ENCODE measurements at regions not wholly inside any gene's neighbourhood (a gene's known extent, or its start where the extent isn't known, plus 50 kb on each side); places are given as distances from the start of the nearest gene placed in this dataset.

GRCh38 chr1:191327868-191328267 lies 830.4 kb upstream of the RGS18 start:
- Mint-ChIP-seq H3K4me1 (no peaks in the 10 kb centered on the region), H3K4me3 (no peak overlapping the region), H3K27ac (no peak overlapping the region), H3K27me3 (no peaks in the 10 kb centered on the region), H3K36me3 (no peaks in the 10 kb centered on the region), H3K9me3 (no peaks in the 10 kb centered on the region)
- ATAC-seq: no peak

GRCh38 chr1:191343816-191344215 lies 814.4 kb upstream of the RGS18 start:
- peaks cover 4% of the 10 kb centered on the region for H3K9me3 Mint-ChIP-seq
- H3K4me3 Mint-ChIP-seq: no peak overlapping the region
- H3K4me1 Mint-ChIP-seq: no peaks in the 10 kb centered on the region
- ATAC-seq: no peak
- no peaks in the 10 kb centered on the region for H3K36me3 Mint-ChIP-seq
- H3K27me3 Mint-ChIP-seq: no peaks in the 10 kb centered on the region
- no peak overlapping the region for H3K27ac Mint-ChIP-seq

- Mint-ChIP-seq H3K4me3 (no peak overlapping the region), H3K4me1 (no peaks in the 10 kb centered on the region), H3K27me3 (no peaks in the 10 kb centered on the region), H3K27ac (no peak overlapping the region), H3K36me3 (no peaks in the 10 kb centered on the region), H3K9me3 (peaks cover 4% of the 10 kb centered on the region)
- ATAC-seq: no peak
These were observed 811.9 kb upstream of the RGS18 start for GRCh38 chr1:191346381-191346780.

- Mint-ChIP-seq H3K4me1 (no peaks in the 10 kb centered on the region), H3K27me3 (no peaks in the 10 kb centered on the region), H3K4me3 (no peak overlapping the region), H3K27ac (no peak overlapping the region), H3K36me3 (no peaks in the 10 kb centered on the region), H3K9me3 (peaks cover 4% of the 10 kb centered on the region)
- no peak for ATAC-seq
These were observed 809.9 kb upstream of the RGS18 start for GRCh38 chr1:191348328-191348727.

GRCh38 chr1:191350938-191351337 lies 807.3 kb upstream of the RGS18 start:
- no peak overlapping the region for H3K4me3 Mint-ChIP-seq
- no peaks in the 10 kb centered on the region for H3K36me3 Mint-ChIP-seq
- H3K27me3 Mint-ChIP-seq: no peaks in the 10 kb centered on the region
- no peaks in the 10 kb centered on the region for H3K4me1 Mint-ChIP-seq
- H3K9me3 Mint-ChIP-seq: no peaks in the 10 kb centered on the region
- ATAC-seq: no peak
- no peak overlapping the region for H3K27ac Mint-ChIP-seq

- H3K27ac Mint-ChIP-seq: no peak overlapping the region
These were observed 799.5 kb upstream of the RGS18 start for GRCh38 chr1:191358724-191359123.

GRCh38 chr1:191366686-191367085 lies 791.6 kb upstream of the RGS18 start:
- Mint-ChIP-seq H3K4me3 (no peak overlapping the region), H3K27me3 (no peaks in the 10 kb centered on the region), H3K9me3 (peaks cover 18% of the 10 kb centered on the region), H3K36me3 (no peaks in the 10 kb centered on the region), H3K4me1 (no peaks in the 10 kb centered on the region), H3K27ac (no peak overlapping the region)
- no peak for ATAC-seq

More at GRCh38 chr1:191358724-191359123, 799.5 kb upstream of the RGS18 start:
- Mint-ChIP-seq H3K4me1 (no peaks in the 10 kb centered on the region), H3K4me3 (no peak overlapping the region), H3K27me3 (no peaks in the 10 kb centered on the region), H3K9me3 (peaks cover 3% of the 10 kb centered on the region), H3K36me3 (no peaks in the 10 kb centered on the region)
- ATAC-seq: no peak

- no peak for ATAC-seq
- H3K4me3 Mint-ChIP-seq: no peak overlapping the region
- no peaks in the 10 kb centered on the region for H3K27me3 Mint-ChIP-seq
These were observed 789.2 kb upstream of the RGS18 start for GRCh38 chr1:191368891-191369654.

GRCh38 chr1:191371626-191372025 lies 786.6 kb upstream of the RGS18 start:
- no peak overlapping the region for H3K4me3 Mint-ChIP-seq
- no peak for ATAC-seq
- H3K27ac Mint-ChIP-seq: no peak overlapping the region
- no peaks in the 10 kb centered on the region for H3K36me3 Mint-ChIP-seq
- H3K9me3 Mint-ChIP-seq: peaks cover 32% of the 10 kb centered on the region
- H3K27me3 Mint-ChIP-seq: no peaks in the 10 kb centered on the region
- no peaks in the 10 kb centered on the region for H3K4me1 Mint-ChIP-seq

More at GRCh38 chr1:191368891-191369654, 789.2 kb upstream of the RGS18 start:
- no peak overlapping the region for H3K27ac Mint-ChIP-seq
- H3K4me1 Mint-ChIP-seq: no peaks in the 10 kb centered on the region
- no peaks in the 10 kb centered on the region for H3K36me3 Mint-ChIP-seq
- peaks cover 18% of the 10 kb centered on the region for H3K9me3 Mint-ChIP-seq

- no peaks in the 10 kb centered on the region for H3K4me1 Mint-ChIP-seq
- no peak overlapping the region for H3K27ac Mint-ChIP-seq
- H3K4me3 Mint-ChIP-seq: no peak overlapping the region
- no peaks in the 10 kb centered on the region for H3K36me3 Mint-ChIP-seq
- ATAC-seq: no peak
- peaks cover 8% of the 10 kb centered on the region for H3K9me3 Mint-ChIP-seq
- H3K27me3 Mint-ChIP-seq: no peaks in the 10 kb centered on the region
These were observed 770.0 kb upstream of the RGS18 start for GRCh38 chr1:191388283-191388682.

- no peaks in the 10 kb centered on the region for H3K36me3 Mint-ChIP-seq
- ATAC-seq: no peak
- H3K9me3 Mint-ChIP-seq: peaks cover 11% of the 10 kb centered on the region
- H3K27ac Mint-ChIP-seq: no peak overlapping the region
- no peaks in the 10 kb centered on the region for H3K4me1 Mint-ChIP-seq
- no peaks in the 10 kb centered on the region for H3K27me3 Mint-ChIP-seq
- no peak overlapping the region for H3K4me3 Mint-ChIP-seq
These were observed 761.6 kb upstream of the RGS18 start for GRCh38 chr1:191396622-191397021.

GRCh38 chr1:191398551-191398950 lies 759.7 kb upstream of the RGS18 start:
- Mint-ChIP-seq H3K36me3 (no peaks in the 10 kb centered on the region), H3K4me1 (no peaks in the 10 kb centered on the region)

GRCh38 chr1:191405417-191405816 lies 752.8 kb upstream of the RGS18 start:
- Mint-ChIP-seq H3K27ac (no peak overlapping the region), H3K36me3 (no peaks in the 10 kb centered on the region), H3K4me3 (no peak overlapping the region), H3K27me3 (no peaks in the 10 kb centered on the region), H3K9me3 (peaks cover 5% of the 10 kb centered on the region), H3K4me1 (no peaks in the 10 kb centered on the region)
- ATAC-seq: no peak

More at GRCh38 chr1:191398551-191398950, 759.7 kb upstream of the RGS18 start:
- H3K27me3 Mint-ChIP-seq: no peaks in the 10 kb centered on the region
- H3K9me3 Mint-ChIP-seq: peaks cover 11% of the 10 kb centered on the region
- H3K4me3 Mint-ChIP-seq: no peak overlapping the region
- H3K27ac Mint-ChIP-seq: no peak overlapping the region
- no peak for ATAC-seq

- H3K4me3 Mint-ChIP-seq: no peak overlapping the region
- no peak for ATAC-seq
- H3K4me1 Mint-ChIP-seq: no peaks in the 10 kb centered on the region
- no peak overlapping the region for H3K27ac Mint-ChIP-seq
- no peaks in the 10 kb centered on the region for H3K27me3 Mint-ChIP-seq
- peaks cover 3% of the 10 kb centered on the region for H3K9me3 Mint-ChIP-seq
- no peaks in the 10 kb centered on the region for H3K36me3 Mint-ChIP-seq
These were observed 743.2 kb upstream of the RGS18 start for GRCh38 chr1:191414981-191415640.

GRCh38 chr1:191419842-191420241 lies 738.4 kb upstream of the RGS18 start:
- no peaks in the 10 kb centered on the region for H3K36me3 Mint-ChIP-seq
- no peak for ATAC-seq
- H3K4me1 Mint-ChIP-seq: no peaks in the 10 kb centered on the region
- H3K27me3 Mint-ChIP-seq: no peaks in the 10 kb centered on the region
- H3K27ac Mint-ChIP-seq: no peak overlapping the region
- no peak overlapping the region for H3K4me3 Mint-ChIP-seq
- H3K9me3 Mint-ChIP-seq: no peaks in the 10 kb centered on the region

- Mint-ChIP-seq H3K9me3 (no peaks in the 10 kb centered on the region), H3K4me1 (no peaks in the 10 kb centered on the region), H3K27me3 (no peaks in the 10 kb centered on the region), H3K4me3 (no peak overlapping the region), H3K36me3 (no peaks in the 10 kb centered on the region), H3K27ac (no peak overlapping the region)
- ATAC-seq: no peak
These were observed 730.7 kb upstream of the RGS18 start for GRCh38 chr1:191427593-191427992.

All from stimulated activated memory B cell treated with anti-CD40 and anti-IgM and Interleukin-4, amounts not matched to agents 10 μg/mL and 1 μg/mL and 100 μg/mL, for 72 hours (primary cell).